Caco-2 (cell line): ENCODE measurements at regions not wholly inside any gene's neighbourhood (a gene's known extent, or its start where the extent isn't known, plus 50 kb on each side); places are given as distances from the start of the nearest gene placed in this dataset.

Experiments
- BruUV-seq: library from RNA; stranded (reverse); fragments of 400-500 nt; replicated peaks from 2 replicates; lab custom pipeline; 2021; lab: Mats Ljungman, UMichigan
- CTCF ChIA-PET: fragments of 300-600 bp; sonication (Branson Sonifier 250); formaldehyde crosslinking; loops from one replicate; lab custom pipeline; 2022; ENCODE audit warnings: antibody characterized with exemption; lab: Charles Lee
- POLR2A ChIA-PET: fragments of 300-600 bp; sonication (Branson Sonifier 250); formaldehyde crosslinking; loops from one replicate; lab custom pipeline; 2022; ENCODE audit warnings: antibody characterized with exemption; lab: Charles Lee
- DNase-seq, 2 experiments: peaks; one replicate each; pipeline versions ENCODE4 v3.0.0 to v3.0.0-alpha.2; 2020 to 2022
- H3K27me3 ChIP-seq: replicated peaks from 2 replicates; pipeline ENCODE4 v1.6.0; 2011; ENCODE audit warnings: low read length; ENCODE audit not compliant: control insufficient read depth, insufficient read depth
- H3K36me3 ChIP-seq: 2 replicates; pipeline ENCODE4 v1.5.1; 2011; ENCODE audit warnings: low read length; ENCODE audit not compliant: control insufficient read depth, insufficient read depth
- H3K4me1 ChIP-seq: fragments of 250-450 bp; sonication (Bioruptor Pico); 2 replicates; pipeline ENCODE4 v1.5.1; 2020; ENCODE audit warnings: mild to moderate bottlenecking
- H3K4me3 ChIP-seq: 2 replicates; pipeline ENCODE4 v1.5.1; 2011; ENCODE audit warnings: low read depth, mild to moderate bottlenecking, control low read depth, low read length
- H3K9me3 ChIP-seq: fragments of 250-450 bp; sonication (Bioruptor Pico); 2 replicates; pipeline ENCODE4 v1.5.1; 2020; ENCODE audit warnings: mild to moderate bottlenecking, moderate library complexity
- H3K27ac Mint-ChIP-seq: one replicate; pipeline ENCODE4 v1.8.0; 2022; ENCODE audit warnings: mixed read lengths; ENCODE audit not compliant: unreplicated experiment
- H3K27me3 Mint-ChIP-seq: one replicate; pipeline ENCODE4 v1.8.0; 2022; ENCODE audit warnings: mixed read lengths; ENCODE audit not compliant: insufficient read depth, unreplicated experiment
- H3K36me3 Mint-ChIP-seq: one replicate; pipeline ENCODE4 v1.8.0; 2022; ENCODE audit warnings: mild to moderate bottlenecking, mixed read lengths; ENCODE audit not compliant: insufficient read depth, unreplicated experiment
- H3K4me1 Mint-ChIP-seq: one replicate; pipeline ENCODE4 v1.8.0; 2022; ENCODE audit warnings: low read depth, mixed read lengths; ENCODE audit not compliant: unreplicated experiment
- H3K4me3 Mint-ChIP-seq: one replicate; pipeline ENCODE4 v1.8.0; 2022; ENCODE audit warnings: mild to moderate bottlenecking, moderate library complexity, mixed read lengths; ENCODE audit not compliant: unreplicated experiment
- H3K9me3 Mint-ChIP-seq: one replicate; pipeline ENCODE4 v1.8.0; 2022; ENCODE audit warnings: mixed read lengths; ENCODE audit not compliant: unreplicated experiment
- CTCF ChIP-seq, 2 experiments: fragments of 200-600 bp in 1 of 2; IDR thresholded peaks; 1 replicate in 1 of 2; 2 replicates in 1 of 2; pipeline versions ENCODE4 v1.5.1 to v1.8.0; 2011 to 2022; ENCODE audit warnings: antibody characterized with exemption in 1 of 2, control low read depth in 1 of 2, inconsistent platforms in 1 of 2, low read depth in 1 of 2, low read length in 1 of 2, mild to moderate bottlenecking in 1 of 2, moderate library complexity in 1 of 2; ENCODE audit not compliant: insufficient read depth in 1 of 2, severe bottlenecking in 1 of 2, unreplicated experiment in 1 of 2
- intact Hi-C: fragments of 100-400 bp; cut with micrococcal nuclease; formaldehyde crosslinking; loops from one replicate; pipeline ENCODE4 v1.10.0; 2022; ENCODE audit not compliant: unreplicated experiment

GRCh38 chr2:117674172-117674571 is 140.3 kb upstream of the DDX18 start:
- H3K27me3 Mint-ChIP-seq, result no peaks in the 10 kb centered on the region
- H3K4me3 Mint-ChIP-seq, result no peak overlapping the region
- CTCF ChIA-PET, result no interaction called here
- no peaks in the 10 kb centered on the region for H3K9me3 Mint-ChIP-seq
- Histone ChIP-seq H3K9me3 (0 out of 2 replicates have a peak, but pooled peaks cover 7% of the 10 kb centered on the region), H3K4me3 (no peak overlapping the region), H3K36me3 (no peaks in the 10 kb centered on the region), H3K4me1 (no peaks in the 10 kb centered on the region), H3K27me3 (no peaks in the 10 kb centered on the region)
- intact Hi-C loops, result no loop called here
- no TSS peak for BruUV-seq
- H3K36me3 Mint-ChIP-seq, result no peaks in the 10 kb centered on the region
- no peaks in the 10 kb centered on the region for H3K4me1 Mint-ChIP-seq
- TF ChIP-seq CTCF (IDR thresholded peaks at IDR 0.05; ENCODE audit: insufficient read depth in 1 of 2, low read depth in 1 of 2, low read length in 1 of 2, severe bottlenecking in 1 of 2, unreplicated experiment in 1 of 2), result no peak
- no peak for DNase-seq
- no peak overlapping the region for H3K27ac Mint-ChIP-seq
- POLR2A ChIA-PET, result no interaction called here

- Mint-ChIP-seq H3K27me3 (no peaks in the 10 kb centered on the region), H3K9me3 (no peaks in the 10 kb centered on the region), H3K36me3 (no peaks in the 10 kb centered on the region), H3K27ac (no peak overlapping the region), H3K4me1 (no peaks in the 10 kb centered on the region), H3K4me3 (no peak overlapping the region)
- Histone ChIP-seq H3K4me3 (no peak overlapping the region), H3K9me3 (no peaks in the 10 kb centered on the region), H3K27me3 (no peaks in the 10 kb centered on the region), H3K4me1 (no peaks in the 10 kb centered on the region), H3K36me3 (no peaks in the 10 kb centered on the region)
- DNase-seq, result no peak
- ChIA-PET POLR2A (no interaction called here), CTCF (no interaction called here)
- TF ChIP-seq CTCF (IDR thresholded peaks at IDR 0.05; ENCODE audit: insufficient read depth in 1 of 2, low read depth in 1 of 2, low read length in 1 of 2, severe bottlenecking in 1 of 2, unreplicated experiment in 1 of 2), result no peak
- no TSS peak for BruUV-seq
- intact Hi-C loops, result no loop called here
Measured at GRCh38 chr2:117679952-117680351, 134.5 kb upstream of the DDX18 start.

- no peaks in the 10 kb centered on the region for H3K9me3 ChIP-seq
- no peak for TF ChIP-seq CTCF (IDR thresholded peaks at IDR 0.05; ENCODE audit: insufficient read depth in 1 of 2, low read depth in 1 of 2, low read length in 1 of 2, severe bottlenecking in 1 of 2, unreplicated experiment in 1 of 2)
- ChIA-PET POLR2A (no interaction called here), CTCF (no interaction called here)
- no TSS peak for BruUV-seq
- DNase-seq, result no peak
- intact Hi-C loops, result no loop called here
- H3K27me3 ChIP-seq, result no peaks in the 10 kb centered on the region
- H3K36me3 ChIP-seq, result no peaks in the 10 kb centered on the region
- Mint-ChIP-seq H3K4me1 (no peaks in the 10 kb centered on the region), H3K27ac (no peak overlapping the region), H3K36me3 (no peaks in the 10 kb centered on the region), H3K4me3 (no peak overlapping the region), H3K27me3 (no peaks in the 10 kb centered on the region), H3K9me3 (no peaks in the 10 kb centered on the region)
- H3K4me3 ChIP-seq, result no peak overlapping the region
- H3K4me1 ChIP-seq, result no peaks in the 10 kb centered on the region
Measured at GRCh38 chr2:117684919-117685318, 129.6 kb upstream of the DDX18 start.
